ENCODE measurements at regions not wholly inside any gene's neighbourhood (a gene's known extent, or its start where the extent isn't known, plus 50 kb on each side); places are given as distances from the start of the nearest gene placed in this dataset.

GRCh38 chr6:10170816-10171215 lies 244.1 kb downstream of the TFAP2A start:
- no peak for TF ChIP-seq EZH2 (IDR thresholded peaks at IDR 0.05; ENCODE audit: low read length, unreplicated experiment)
- TF ChIP-seq, protein P1, sequence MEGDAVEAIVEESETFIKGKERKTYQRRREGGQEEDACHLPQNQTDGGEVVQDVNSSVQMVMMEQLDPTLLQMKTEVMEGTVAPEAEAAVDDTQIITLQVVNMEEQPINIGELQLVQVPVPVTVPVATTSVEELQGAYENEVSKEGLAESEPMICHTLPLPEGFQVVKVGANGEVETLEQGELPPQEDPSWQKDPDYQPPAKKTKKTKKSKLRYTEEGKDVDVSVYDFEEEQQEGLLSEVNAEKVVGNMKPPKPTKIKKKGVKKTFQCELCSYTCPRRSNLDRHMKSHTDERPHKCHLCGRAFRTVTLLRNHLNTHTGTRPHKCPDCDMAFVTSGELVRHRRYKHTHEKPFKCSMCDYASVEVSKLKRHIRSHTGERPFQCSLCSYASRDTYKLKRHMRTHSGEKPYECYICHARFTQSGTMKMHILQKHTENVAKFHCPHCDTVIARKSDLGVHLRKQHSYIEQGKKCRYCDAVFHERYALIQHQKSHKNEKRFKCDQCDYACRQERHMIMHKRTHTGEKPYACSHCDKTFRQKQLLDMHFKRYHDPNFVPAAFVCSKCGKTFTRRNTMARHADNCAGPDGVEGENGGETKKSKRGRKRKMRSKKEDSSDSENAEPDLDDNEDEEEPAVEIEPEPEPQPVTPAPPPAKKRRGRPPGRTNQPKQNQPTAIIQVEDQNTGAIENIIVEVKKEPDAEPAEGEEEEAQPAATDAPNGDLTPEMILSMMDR (conservative IDR thresholded peaks at IDR 0.05; ENCODE audit: low read depth, low read length) = no peak

Measured in PC-3 (cell line).